SK-N-SH (cell line): ENCODE measurements at regions not wholly inside any gene's neighbourhood (a gene's known extent, or its start where the extent isn't known, plus 50 kb on each side); places are given as distances from the start of the nearest gene placed in this dataset.
"Not testable (repeated sequence)": the region's sequence is repeated elsewhere in the genome, so short reads cannot be mapped to it uniquely, and the experiment has no call there.

ENCODE experiments used
- CTCF ChIA-PET: fragments of 300-600, 350-600 bp; formaldehyde crosslinking; extraction: SDS; loops from one replicate; lab custom pipeline; 2021; lab: Yijun Ruan, JAX
- POLR2A ChIA-PET: fragments of 350-600 bp; sonication (Branson Sonifier 250); formaldehyde crosslinking; extraction: SDS; loops from one replicate; lab custom pipeline; 2020; ENCODE audit warnings: antibody characterized with exemption, inconsistent platforms; lab: Yijun Ruan, JAX
- DNase-seq: peaks from one replicate; pipeline ENCODE4 v3.0.0; 2012
- H2AFZ ChIP-seq: fragments of 200-600 bp; sonication (generic); 2 replicates; pipeline ENCODE4 v1.8.1; 2016; ENCODE audit warnings: antibody characterized with exemption, mild to moderate bottlenecking, low read depth
- H3F3A ChIP-seq: fragments of 200-600 bp; sonication (generic); replicated peaks from 2 replicates; pipeline ENCODE3; 2016; ENCODE audit warnings: antibody characterized with exemption, mild to moderate bottlenecking; ENCODE audit not compliant: insufficient read depth
- H3K27ac ChIP-seq, 2 experiments: fragments of 200-500 bp in 1 of 2; fragments of 200-600 bp in 1 of 2; sonication (Bioruptor generic) in 1 of 2; sonication (generic), shearing (Covaris generic) in 1 of 2; 2 replicates each; pipeline versions ENCODE4 v1.5.1 to v1.6.1; 2014 to 2016; ENCODE audit warnings: low read depth in 2 of 2, inconsistent platforms in 1 of 2, low read length in 1 of 2, mild to moderate bottlenecking in 1 of 2, mixed read lengths in 1 of 2
- H3K27me3 ChIP-seq: fragments of 200-600 bp; sonication (generic), shearing (Covaris generic); 2 replicates; pipeline ENCODE4 v1.6.1; 2016; ENCODE audit warnings: mixed run types; ENCODE audit not compliant: insufficient read depth
- H3K36me3 ChIP-seq, 2 experiments: fragments of 200-500 bp in 1 of 2; fragments of 200-600 bp in 1 of 2; sonication (Bioruptor generic) in 1 of 2; sonication (generic) in 1 of 2; replicated peaks in 1 of 2; 2 replicates each; pipeline versions ENCODE3 to v1.5.1; 2014 to 2016; ENCODE audit warnings: low read length in 1 of 2, mild to moderate bottlenecking in 1 of 2; ENCODE audit not compliant: insufficient read depth in 2 of 2, control insufficient read depth in 1 of 2
- H3K4me1 ChIP-seq, 2 experiments: fragments of 200-500 bp in 1 of 2; fragments of 200-600 bp in 1 of 2; sonication (Bioruptor generic) in 1 of 2; sonication (generic), shearing (Covaris generic) in 1 of 2; 2 replicates each; pipeline versions ENCODE4 v1.5.1 to v1.6.1; 2014 to 2016; ENCODE audit warnings: low read depth in 1 of 2, low read length in 1 of 2, mixed run types in 1 of 2; ENCODE audit not compliant: insufficient read depth in 2 of 2, control insufficient read depth in 1 of 2
- H3K4me2 ChIP-seq: fragments of 200-600 bp; sonication (generic), shearing (Covaris generic); 2 replicates; pipeline ENCODE4 v1.6.1; 2017; ENCODE audit warnings: mixed run types
- H3K4me3 ChIP-seq, 2 experiments: fragments of 200-500 bp in 1 of 2; fragments of 200-600 bp in 1 of 2; sonication (Bioruptor generic) in 1 of 2; sonication (generic), shearing (Covaris generic) in 1 of 2; 2 replicates each; pipeline versions ENCODE4 v1.5.1 to v1.8.1; 2014 to 2016; ENCODE audit warnings: low read depth in 2 of 2, inconsistent platforms in 1 of 2, low read length in 1 of 2, mild to moderate bottlenecking in 1 of 2, mixed read lengths in 1 of 2, moderate library complexity in 1 of 2
- H3K79me2 ChIP-seq: fragments of 200-600 bp; sonication (generic); 2 replicates; pipeline ENCODE4 v1.8.1; 2017; ENCODE audit warnings: mild to moderate bottlenecking; ENCODE audit not compliant: insufficient read depth
- H3K9ac ChIP-seq: fragments of 200-600 bp; sonication (generic); 2 replicates; pipeline ENCODE4 v1.6.1; 2017; ENCODE audit warnings: mixed run types
- H3K9me2 ChIP-seq: fragments of 200-600 bp; sonication (generic); 2 replicates; pipeline ENCODE4 v1.6.1; 2017; ENCODE audit warnings: mixed run types
- H3K9me3 ChIP-seq: fragments of 200-600 bp; sonication (generic); 2 replicates; pipeline ENCODE4 v1.6.1; 2017; ENCODE audit warnings: mixed run types, mild to moderate bottlenecking, moderate library complexity
- H4K20me1 ChIP-seq: fragments of 200-600 bp; sonication (generic); 2 replicates; pipeline ENCODE4 v1.6.1; 2017; ENCODE audit warnings: mild to moderate bottlenecking, mixed run types; ENCODE audit not compliant: insufficient read depth
- ELF1 ChIP-seq: IDR thresholded peaks from 2 replicates; pipeline ENCODE4 v1.4.0; 2012
- EZH2phosphoT487 ChIP-seq: fragments of 200-600 bp; sonication (generic); IDR thresholded peaks from 2 replicates; pipeline ENCODE4 v1.6.1; 2017; ENCODE audit warnings: low read depth, mixed run types, mild to moderate bottlenecking, antibody characterized with exemption, moderate library complexity, borderline replicate concordance
- FOSL2 ChIP-seq: IDR thresholded peaks from 2 replicates; pipeline ENCODE4 v1.4.0; 2012; ENCODE audit warnings: low read depth, mild to moderate bottlenecking, moderate library complexity, borderline replicate concordance
- GABPA ChIP-seq: IDR thresholded peaks from 2 replicates; pipeline ENCODE4 v1.4.0; 2012; ENCODE audit warnings: low read depth, mild to moderate bottlenecking
- GATA2 ChIP-seq: sonication (generic); formaldehyde crosslinking; IDR thresholded peaks from 2 replicates; pipeline ENCODE4 v1.5.0; 2020; ENCODE audit warnings: mild to moderate bottlenecking, missing genetic modification reagents
- JUND ChIP-seq: IDR thresholded peaks from 2 replicates; pipeline ENCODE4 v1.4.0; 2012
- NRF1 ChIP-seq: IDR thresholded peaks from 2 replicates; pipeline ENCODE4 v1.6.1; 2012; ENCODE audit warnings: low read depth, mild to moderate bottlenecking, low read length
- PBX3 ChIP-seq: IDR thresholded peaks from 2 replicates; pipeline ENCODE4; 2012
- RXRA ChIP-seq: IDR thresholded peaks from 2 replicates; pipeline ENCODE4 v1.4.0; 2012; ENCODE audit warnings: low read depth, mild to moderate bottlenecking, borderline replicate concordance
- SIN3A ChIP-seq: IDR thresholded peaks from 2 replicates; pipeline ENCODE4 v1.6.1; 2012; ENCODE audit warnings: low read depth, mild to moderate bottlenecking, low read length, moderate library complexity, borderline replicate concordance
- TAF1 ChIP-seq: IDR thresholded peaks from 2 replicates; pipeline ENCODE4 v1.6.1; 2012; ENCODE audit warnings: low read depth, mild to moderate bottlenecking, low read length, moderate library complexity, borderline replicate concordance
- TEAD4 ChIP-seq: IDR thresholded peaks from 2 replicates; pipeline ENCODE4 v1.4.0; 2012; ENCODE audit warnings: mild to moderate bottlenecking, borderline replicate concordance; ENCODE audit not compliant: insufficient read depth
- USF1 ChIP-seq: IDR thresholded peaks from 2 replicates; pipeline ENCODE4 v1.4.0; 2012; ENCODE audit warnings: low read depth, borderline replicate concordance
- YY1 ChIP-seq: IDR thresholded peaks from 2 replicates; pipeline ENCODE4 v1.4.0; 2012; ENCODE audit warnings: low read depth, mild to moderate bottlenecking
- WGBS: methylation state at CpG from one replicate; pipeline ENCODE4 v1.1.6; 2017; ENCODE audit warnings: low lambda C conversion rate; 5-methylcytosine and 5-hydroxymethylcytosine counted together
- TF ChIP-seq, protein P1 (sequence below): IDR thresholded peaks from 2 replicates; pipeline ENCODE4 v1.4.0; 2012; ENCODE audit warnings: low read depth, borderline replicate concordance
- TF ChIP-seq, protein P2 (sequence below): fragments of 200-600 bp; sonication (generic); IDR thresholded peaks from 2 replicates; pipeline ENCODE4 v1.6.1; 2017; ENCODE audit warnings: antibody characterized with exemption, mild to moderate bottlenecking, moderate library complexity

GRCh38 chr12:131425112-131426075 lies 285.5 kb upstream of the SFSWAP start (continued):
- TF ChIP-seq, protein P1, sequence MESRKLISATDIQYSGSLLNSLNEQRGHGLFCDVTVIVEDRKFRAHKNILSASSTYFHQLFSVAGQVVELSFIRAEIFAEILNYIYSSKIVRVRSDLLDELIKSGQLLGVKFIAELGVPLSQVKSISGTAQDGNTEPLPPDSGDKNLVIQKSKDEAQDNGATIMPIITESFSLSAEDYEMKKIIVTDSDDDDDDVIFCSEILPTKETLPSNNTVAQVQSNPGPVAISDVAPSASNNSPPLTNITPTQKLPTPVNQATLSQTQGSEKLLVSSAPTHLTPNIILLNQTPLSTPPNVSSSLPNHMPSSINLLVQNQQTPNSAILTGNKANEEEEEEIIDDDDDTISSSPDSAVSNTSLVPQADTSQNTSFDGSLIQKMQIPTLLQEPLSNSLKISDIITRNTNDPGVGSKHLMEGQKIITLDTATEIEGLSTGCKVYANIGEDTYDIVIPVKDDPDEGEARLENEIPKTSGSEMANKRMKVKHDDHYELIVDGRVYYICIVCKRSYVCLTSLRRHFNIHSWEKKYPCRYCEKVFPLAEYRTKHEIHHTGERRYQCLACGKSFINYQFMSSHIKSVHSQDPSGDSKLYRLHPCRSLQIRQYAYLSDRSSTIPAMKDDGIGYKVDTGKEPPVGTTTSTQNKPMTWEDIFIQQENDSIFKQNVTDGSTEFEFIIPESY = no peak
- no peak for TF ChIP-seq NRF1
- TF ChIP-seq, protein P2, sequence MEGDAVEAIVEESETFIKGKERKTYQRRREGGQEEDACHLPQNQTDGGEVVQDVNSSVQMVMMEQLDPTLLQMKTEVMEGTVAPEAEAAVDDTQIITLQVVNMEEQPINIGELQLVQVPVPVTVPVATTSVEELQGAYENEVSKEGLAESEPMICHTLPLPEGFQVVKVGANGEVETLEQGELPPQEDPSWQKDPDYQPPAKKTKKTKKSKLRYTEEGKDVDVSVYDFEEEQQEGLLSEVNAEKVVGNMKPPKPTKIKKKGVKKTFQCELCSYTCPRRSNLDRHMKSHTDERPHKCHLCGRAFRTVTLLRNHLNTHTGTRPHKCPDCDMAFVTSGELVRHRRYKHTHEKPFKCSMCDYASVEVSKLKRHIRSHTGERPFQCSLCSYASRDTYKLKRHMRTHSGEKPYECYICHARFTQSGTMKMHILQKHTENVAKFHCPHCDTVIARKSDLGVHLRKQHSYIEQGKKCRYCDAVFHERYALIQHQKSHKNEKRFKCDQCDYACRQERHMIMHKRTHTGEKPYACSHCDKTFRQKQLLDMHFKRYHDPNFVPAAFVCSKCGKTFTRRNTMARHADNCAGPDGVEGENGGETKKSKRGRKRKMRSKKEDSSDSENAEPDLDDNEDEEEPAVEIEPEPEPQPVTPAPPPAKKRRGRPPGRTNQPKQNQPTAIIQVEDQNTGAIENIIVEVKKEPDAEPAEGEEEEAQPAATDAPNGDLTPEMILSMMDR = no peak
- TF ChIP-seq SIN3A = no peak
- no peak for TF ChIP-seq JUND

DNA sequence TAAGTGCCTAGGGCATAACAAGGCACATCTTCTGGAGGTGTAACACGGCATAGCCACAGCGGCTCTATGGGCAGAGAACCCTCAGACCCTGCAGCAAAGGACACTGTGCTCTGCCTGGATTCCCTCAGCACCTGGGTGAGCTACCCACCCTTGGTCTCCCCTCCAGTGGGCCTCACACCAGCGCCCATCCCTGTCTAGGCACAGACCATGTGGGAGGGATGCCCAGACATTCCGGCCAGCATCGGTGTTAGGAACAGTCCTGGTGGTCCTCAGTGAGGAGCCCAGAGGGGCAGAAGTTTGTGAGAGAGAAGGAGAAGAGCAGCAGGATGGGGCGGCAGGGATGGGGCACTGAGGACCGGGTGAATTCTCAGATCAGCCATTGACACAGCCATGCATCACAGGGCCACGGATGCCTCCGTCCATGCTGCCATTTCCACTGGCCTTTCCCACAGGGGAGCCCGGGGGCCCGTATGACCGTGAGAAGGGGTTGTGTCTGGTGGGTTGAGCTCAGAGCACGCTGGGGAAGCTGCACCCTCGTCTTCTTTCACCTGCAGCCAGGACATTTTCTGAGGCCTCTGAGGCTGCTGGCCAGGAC lies 282.7 kb upstream of the SFSWAP start:
- Histone ChIP-seq H3K9me2 (no peaks in the 10 kb centered on the region), H3K27ac (no peak overlapping the region), H3K4me3 (no peak overlapping the region), H3K79me2 (no peaks in the 10 kb centered on the region), H2AFZ (no peak overlapping the region), H3F3A (no peaks in the 10 kb centered on the region), H3K9me3 (no peaks in the 10 kb centered on the region), H3K4me1 (peaks cover 0 to 12% of the 10 kb centered on the region in 2 experiments; a peak in 1 of 4 replicates), H4K20me1 (no peaks in the 10 kb centered on the region), H3K36me3 (no peaks in the 10 kb centered on the region), H3K4me2 (no peak overlapping the region), H3K27me3 (no peaks in the 10 kb centered on the region), H3K9ac (no peak overlapping the region)
- TF ChIP-seq RXRA = no peak
- no peak for TF ChIP-seq YY1
- no peak for TF ChIP-seq TAF1
- no peak for TF ChIP-seq GATA2 (CRISPR knock-in tag)
- no peak for TF ChIP-seq EZH2phosphoT487
- TF ChIP-seq SIN3A = no peak
- no peak for TF ChIP-seq PBX3
- no peak for TF ChIP-seq FOSL2
- no peak for TF ChIP-seq GABPA
- TF ChIP-seq TEAD4 = no peak
- no peak for TF ChIP-seq ELF1
- TF ChIP-seq USF1 = no peak
- POLR2A ChIA-PET = no interaction called here
- no peak for DNase-seq
- 35% methylated on average over 6 of the region's 14 CpGs for WGBS
- CTCF ChIA-PET = interaction anchor here (2.0 kb wide), 1 partner anchor 324 kb away, joined by 4 read pairs; no protein-coding TSS in a partner anchor

DNA sequence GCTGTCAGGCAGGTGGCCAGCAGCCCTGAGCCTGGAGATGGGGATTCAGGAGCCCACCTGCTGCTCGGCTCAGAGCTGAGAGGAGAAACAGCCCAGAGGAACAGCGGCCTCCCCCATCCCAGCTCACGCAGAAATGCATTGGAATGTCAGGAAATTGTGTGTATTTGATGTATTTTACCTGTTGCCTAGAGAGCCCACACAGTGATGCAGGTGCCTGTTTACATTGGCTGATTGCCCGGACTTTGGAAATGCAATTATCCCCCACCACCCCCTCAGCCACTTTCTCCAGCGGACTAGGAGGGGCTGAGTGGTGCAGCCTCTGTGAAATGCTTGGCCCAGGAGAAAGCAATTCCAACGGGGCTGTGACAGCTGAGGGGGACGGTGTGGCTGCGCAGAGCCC lies 281.7 kb upstream of the SFSWAP start:
- H3K9ac ChIP-seq, H2AFZ ChIP-seq, H3K9me3 ChIP-seq, H3K4me2 ChIP-seq, H3K36me3 ChIP-seq, H3K27me3 ChIP-seq, H4K20me1 ChIP-seq, H3K79me2 ChIP-seq, H3K9me2 ChIP-seq, H3F3A ChIP-seq, DNase-seq, H3K27ac ChIP-seq, H3K4me3 ChIP-seq, CTCF ChIA-PET, POLR2A ChIA-PET: not testable (repeated sequence)
- no CpG with 5 or more reads among the region's 8 CpGs for WGBS
- peaks cover 0 to 12% of the 10 kb centered on the region in 2 experiments; a peak in 1 of 4 replicates for H3K4me1 ChIP-seq
